WTC11 (cell line): ENCODE measurements at regions not wholly inside any gene's neighbourhood (a gene's known extent, or its start where the extent isn't known, plus 50 kb on each side); places are given as distances from the start of the nearest gene placed in this dataset.

Source experiments
- ATAC-seq: fragments of 200-7000 bp; cut with Tn5 transposase; 2 replicates; pipeline ENCODE4 v1.10.0; 2021; ENCODE audit warnings: mild to moderate bottlenecking, moderate library complexity
- CTCF ChIA-PET: fragments of 300-600 bp; sonication (Branson Sonifier 250); formaldehyde crosslinking; loops from one replicate; lab custom pipeline; 2021; ENCODE audit warnings: antibody characterized with exemption; lab: Charles Lee
- POLR2A ChIA-PET: fragments of 350-600 bp; sonication (Branson Sonifier 250); formaldehyde crosslinking; loops from one replicate; lab custom pipeline; 2021; ENCODE audit warnings: antibody characterized with exemption; lab: Charles Lee
- DNase-seq: peaks from one replicate; pipeline ENCODE4 v3.0.0; 2021; ENCODE audit warnings: low spot score
- H3K27ac Mint-ChIP-seq: 2 replicates; pipeline ENCODE4 v1.8.0; 2021; ENCODE audit warnings: mixed read lengths
- H3K27me3 Mint-ChIP-seq: 2 replicates; pipeline ENCODE4 v1.8.0; 2021; ENCODE audit warnings: low read depth, mild to moderate bottlenecking, moderate library complexity, mixed read lengths
- H3K36me3 Mint-ChIP-seq: 2 replicates; pipeline ENCODE4 v1.8.0; 2021; ENCODE audit warnings: mixed read lengths
- H3K4me1 Mint-ChIP-seq: 2 replicates; pipeline ENCODE4 v1.8.0; 2022; ENCODE audit warnings: mixed read lengths
- H3K4me3 Mint-ChIP-seq: 2 replicates; pipeline ENCODE4 v1.8.0; 2021; ENCODE audit warnings: mild to moderate bottlenecking, moderate library complexity, mixed read lengths
- H3K9me3 Mint-ChIP-seq: 2 replicates; pipeline ENCODE4 v1.8.0; 2021; ENCODE audit warnings: mixed read lengths
- CBFB ChIP-seq: sonication (generic); formaldehyde crosslinking; IDR thresholded peaks from 2 replicates; pipeline ENCODE4 v1.8.1; 2022; ENCODE audit warnings: mild to moderate bottlenecking, low read depth, missing genetic modification reagents
- CREB1 ChIP-seq: sonication (generic); formaldehyde crosslinking; IDR thresholded peaks from 2 replicates; pipeline ENCODE4 v1.8.0; 2023; ENCODE audit warnings: mild to moderate bottlenecking, missing genetic modification reagents
- CREM ChIP-seq: sonication (generic); formaldehyde crosslinking; IDR thresholded peaks from 2 replicates; pipeline ENCODE4 v1.8.1; 2022; ENCODE audit warnings: mild to moderate bottlenecking, missing genetic modification reagents, moderate library complexity
- FOXP1 ChIP-seq: sonication (generic); formaldehyde crosslinking; IDR thresholded peaks from 2 replicates; pipeline ENCODE4 v1.8.0; 2022; ENCODE audit warnings: missing genetic modification reagents, mild to moderate bottlenecking, moderate library complexity, borderline replicate concordance
- GRHL2 ChIP-seq: fragments of 250-450 bp; sonication (Bioruptor Pico); IDR thresholded peaks from 2 replicates; pipeline ENCODE4 v1.8.0; 2022; ENCODE audit warnings: mild to moderate bottlenecking, moderate library complexity; ENCODE audit not compliant: insufficient replicate concordance, severe bottlenecking
- GTF2I ChIP-seq: fragments of 250-450 bp; sonication (Bioruptor Pico); conservative IDR thresholded peaks from 2 replicates; pipeline ENCODE4 v1.4.0; 2021; ENCODE audit warnings: mild to moderate bottlenecking
- HMGA2 ChIP-seq: fragments of 250-450 bp; sonication (Bioruptor Pico); IDR thresholded peaks from 2 replicates; pipeline ENCODE4 v1.4.0; 2021; ENCODE audit warnings: mild to moderate bottlenecking, moderate library complexity
- IRF2 ChIP-seq: sonication (generic); formaldehyde crosslinking; IDR thresholded peaks from 2 replicates; pipeline ENCODE4 v1.8.0; 2022; ENCODE audit warnings: low read depth, missing genetic modification reagents, borderline replicate concordance
- JUN ChIP-seq: sonication (generic); formaldehyde crosslinking; IDR thresholded peaks from 2 replicates; pipeline ENCODE4 v1.8.0; 2023; ENCODE audit warnings: mild to moderate bottlenecking, missing genetic modification reagents
- MYBL2 ChIP-seq: sonication (generic); formaldehyde crosslinking; IDR thresholded peaks from 2 replicates; pipeline ENCODE4 v1.8.1; 2023; ENCODE audit warnings: mild to moderate bottlenecking, moderate library complexity, missing genetic modification reagents
- NR1H2 ChIP-seq: sonication (generic); formaldehyde crosslinking; IDR thresholded peaks from 2 replicates; pipeline ENCODE4 v1.9.0; 2021; ENCODE audit warnings: mild to moderate bottlenecking, moderate library complexity, missing genetic modification reagents
- NR3C1 ChIP-seq: sonication (generic); formaldehyde crosslinking; conservative IDR thresholded peaks from 2 replicates; pipeline ENCODE4 v1.8.1; 2023; ENCODE audit warnings: low read depth, mild to moderate bottlenecking, missing genetic modification reagents
- OVOL2 ChIP-seq: fragments of 250-450 bp; sonication (Bioruptor Pico); IDR thresholded peaks from 2 replicates; pipeline ENCODE4 v1.9.0; 2021; ENCODE audit warnings: mild to moderate bottlenecking, borderline replicate concordance
- SMAD3 ChIP-seq: sonication (generic); formaldehyde crosslinking; IDR thresholded peaks from 2 replicates; pipeline ENCODE4 v1.8.0; 2022; ENCODE audit warnings: missing genetic modification reagents, mild to moderate bottlenecking, borderline replicate concordance
- SOX15 ChIP-seq: fragments of 250-450 bp; sonication (Bioruptor Pico); IDR thresholded peaks from 2 replicates; pipeline ENCODE4 v1.9.0; 2021; ENCODE audit warnings: mild to moderate bottlenecking
- TEAD4 ChIP-seq: sonication (generic); formaldehyde crosslinking; IDR thresholded peaks from 2 replicates; pipeline ENCODE4 v1.8.0; 2022; ENCODE audit warnings: mild to moderate bottlenecking, missing genetic modification reagents
- ZNF317 ChIP-seq: sonication (generic); formaldehyde crosslinking; IDR thresholded peaks from 2 replicates; pipeline ENCODE4 v1.8.1; 2023; ENCODE audit warnings: low read depth, mild to moderate bottlenecking, moderate library complexity, missing genetic modification reagents, borderline replicate concordance
- ZNF416 ChIP-seq: fragments of 250-450 bp; sonication (Bioruptor Pico); IDR thresholded peaks from 2 replicates; pipeline ENCODE4 v1.9.0; 2021; ENCODE audit warnings: mild to moderate bottlenecking, inconsistent platforms
- ZNF423 ChIP-seq: fragments of 250-450 bp; sonication (Bioruptor Pico); IDR thresholded peaks from 2 replicates; pipeline ENCODE4 v2.1.2; 2022; ENCODE audit warnings: mild to moderate bottlenecking, moderate library complexity
- TF ChIP-seq, protein P1 (sequence below): sonication (generic); formaldehyde crosslinking; IDR thresholded peaks from 2 replicates; pipeline ENCODE4 v1.8.0; 2023; ENCODE audit warnings: missing genetic modification reagents, mild to moderate bottlenecking, borderline replicate concordance
- TF ChIP-seq, protein P2 (sequence below): sonication (generic); formaldehyde crosslinking; IDR thresholded peaks from 2 replicates; pipeline ENCODE4 v1.8.0; 2023; ENCODE audit warnings: missing genetic modification reagents
- TF ChIP-seq, protein P3 (sequence below): sonication (generic); formaldehyde crosslinking; IDR thresholded peaks from 2 replicates; pipeline ENCODE4 v1.8.0; 2022; ENCODE audit warnings: mild to moderate bottlenecking, missing genetic modification reagents
- TF ChIP-seq, protein P4 (sequence below): sonication (generic); formaldehyde crosslinking; IDR thresholded peaks from 2 replicates; pipeline ENCODE4 v1.8.0; 2022; ENCODE audit warnings: mild to moderate bottlenecking, missing genetic modification reagents
- TF ChIP-seq, protein P5 (sequence below): fragments of 250-450 bp; sonication (Bioruptor Pico); IDR thresholded peaks from 2 replicates; pipeline ENCODE4 v1.9.0; 2021; ENCODE audit warnings: mild to moderate bottlenecking

DNA sequence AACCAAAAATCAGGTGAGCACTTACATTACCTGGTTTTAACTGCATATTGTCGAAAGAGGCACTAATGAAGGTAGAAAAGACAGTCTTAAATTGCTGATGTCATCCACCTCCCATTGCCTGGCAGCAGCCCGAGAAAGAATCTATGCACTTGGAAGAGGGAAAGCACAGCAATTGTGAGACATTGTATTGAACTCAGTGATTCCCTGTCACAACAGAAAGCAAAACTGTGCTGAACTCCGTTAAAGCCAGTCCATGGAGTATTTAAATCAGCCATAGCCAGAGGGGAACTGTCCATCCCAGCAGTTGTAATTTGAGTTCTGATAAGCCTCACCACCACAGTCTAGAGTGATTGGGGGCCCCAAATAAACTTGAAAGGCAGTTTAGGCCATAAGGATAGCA lies 466.6 kb upstream of the PCDH9 start:
- TF ChIP-seq MYBL2 (CRISPR knock-in tag) (no peak), SOX15 (no peak), NR1H2 (no peak), OVOL2 (no peak), TEAD4 (CRISPR knock-in tag) (no peak), JUN (CRISPR knock-in tag) (no peak), SMAD3 (CRISPR knock-in tag) (no peak), CREM (CRISPR knock-in tag) (no peak), GTF2I (CRISPR knock-in tag) (no peak), IRF2 (CRISPR knock-in tag) (no peak), ZNF423 (no peak), NR3C1 (no peak), CREB1 (CRISPR knock-in tag) (no peak), CBFB (CRISPR knock-in tag) (no peak), ZNF317 (CRISPR knock-in tag) (no peak), HMGA2 (no peak), ZNF416 (no peak)
- TF ChIP-seq, protein P1, sequence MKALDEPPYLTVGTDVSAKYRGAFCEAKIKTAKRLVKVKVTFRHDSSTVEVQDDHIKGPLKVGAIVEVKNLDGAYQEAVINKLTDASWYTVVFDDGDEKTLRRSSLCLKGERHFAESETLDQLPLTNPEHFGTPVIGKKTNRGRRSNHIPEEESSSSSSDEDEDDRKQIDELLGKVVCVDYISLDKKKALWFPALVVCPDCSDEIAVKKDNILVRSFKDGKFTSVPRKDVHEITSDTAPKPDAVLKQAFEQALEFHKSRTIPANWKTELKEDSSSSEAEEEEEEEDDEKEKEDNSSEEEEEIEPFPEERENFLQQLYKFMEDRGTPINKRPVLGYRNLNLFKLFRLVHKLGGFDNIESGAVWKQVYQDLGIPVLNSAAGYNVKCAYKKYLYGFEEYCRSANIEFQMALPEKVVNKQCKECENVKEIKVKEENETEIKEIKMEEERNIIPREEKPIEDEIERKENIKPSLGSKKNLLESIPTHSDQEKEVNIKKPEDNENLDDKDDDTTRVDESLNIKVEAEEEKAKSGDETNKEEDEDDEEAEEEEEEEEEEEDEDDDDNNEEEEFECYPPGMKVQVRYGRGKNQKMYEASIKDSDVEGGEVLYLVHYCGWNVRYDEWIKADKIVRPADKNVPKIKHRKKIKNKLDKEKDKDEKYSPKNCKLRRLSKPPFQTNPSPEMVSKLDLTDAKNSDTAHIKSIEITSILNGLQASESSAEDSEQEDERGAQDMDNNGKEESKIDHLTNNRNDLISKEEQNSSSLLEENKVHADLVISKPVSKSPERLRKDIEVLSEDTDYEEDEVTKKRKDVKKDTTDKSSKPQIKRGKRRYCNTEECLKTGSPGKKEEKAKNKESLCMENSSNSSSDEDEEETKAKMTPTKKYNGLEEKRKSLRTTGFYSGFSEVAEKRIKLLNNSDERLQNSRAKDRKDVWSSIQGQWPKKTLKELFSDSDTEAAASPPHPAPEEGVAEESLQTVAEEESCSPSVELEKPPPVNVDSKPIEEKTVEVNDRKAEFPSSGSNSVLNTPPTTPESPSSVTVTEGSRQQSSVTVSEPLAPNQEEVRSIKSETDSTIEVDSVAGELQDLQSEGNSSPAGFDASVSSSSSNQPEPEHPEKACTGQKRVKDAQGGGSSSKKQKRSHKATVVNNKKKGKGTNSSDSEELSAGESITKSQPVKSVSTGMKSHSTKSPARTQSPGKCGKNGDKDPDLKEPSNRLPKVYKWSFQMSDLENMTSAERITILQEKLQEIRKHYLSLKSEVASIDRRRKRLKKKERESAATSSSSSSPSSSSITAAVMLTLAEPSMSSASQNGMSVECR: no peak
- TF ChIP-seq, protein P2, sequence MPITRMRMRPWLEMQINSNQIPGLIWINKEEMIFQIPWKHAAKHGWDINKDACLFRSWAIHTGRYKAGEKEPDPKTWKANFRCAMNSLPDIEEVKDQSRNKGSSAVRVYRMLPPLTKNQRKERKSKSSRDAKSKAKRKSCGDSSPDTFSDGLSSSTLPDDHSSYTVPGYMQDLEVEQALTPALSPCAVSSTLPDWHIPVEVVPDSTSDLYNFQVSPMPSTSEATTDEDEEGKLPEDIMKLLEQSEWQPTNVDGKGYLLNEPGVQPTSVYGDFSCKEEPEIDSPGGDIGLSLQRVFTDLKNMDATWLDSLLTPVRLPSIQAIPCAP (CRISPR knock-in tag): no peak
- TF ChIP-seq, protein P3, sequence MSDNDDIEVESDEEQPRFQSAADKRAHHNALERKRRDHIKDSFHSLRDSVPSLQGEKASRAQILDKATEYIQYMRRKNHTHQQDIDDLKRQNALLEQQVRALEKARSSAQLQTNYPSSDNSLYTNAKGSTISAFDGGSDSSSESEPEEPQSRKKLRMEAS (CRISPR knock-in tag): no peak
- peaks cover 3% of the 10 kb centered on the region; the same call in 1 of the 2 replicates for H3K36me3 Mint-ChIP-seq
- no peak overlapping the region for H3K4me3 Mint-ChIP-seq
- no peak; the same call in 1 of the 2 replicates for ATAC-seq
- no peaks in the 10 kb centered on the region for H3K4me1 Mint-ChIP-seq
- no peak for DNase-seq
- H3K27me3 Mint-ChIP-seq: no peaks in the 10 kb centered on the region
- ChIA-PET CTCF (no interaction called here), POLR2A (no interaction called here)
- no peak overlapping the region for H3K27ac Mint-ChIP-seq
- H3K9me3 Mint-ChIP-seq: peaks cover 17% of the 10 kb centered on the region

DNA sequence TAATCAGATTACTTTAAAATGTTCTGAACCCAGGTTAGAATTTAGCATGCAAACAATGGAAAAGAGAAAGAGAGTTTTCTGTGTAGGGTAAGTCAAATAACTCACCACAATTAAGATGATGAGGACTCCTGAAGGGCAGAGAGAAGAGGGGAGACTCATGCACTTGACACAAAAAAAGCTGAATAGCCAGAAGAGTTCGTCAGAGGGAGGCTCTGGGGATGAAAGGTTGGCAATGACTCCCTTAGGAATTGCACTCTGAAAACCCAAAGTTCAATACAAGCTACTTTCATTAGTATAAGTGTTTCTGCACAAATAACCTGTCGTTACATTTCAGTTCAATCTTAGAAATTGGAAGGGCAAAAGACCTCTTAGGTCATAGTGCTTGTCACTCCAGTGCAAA lies 434.4 kb upstream of the PCDH9 start:
- ChIA-PET CTCF (no interaction called here), POLR2A (no interaction called here)
- peaks cover 12% of the 10 kb centered on the region for H3K4me1 Mint-ChIP-seq
- no peak for TF ChIP-seq GRHL2 (CRISPR knock-in tag)
- TF ChIP-seq, protein P4, sequence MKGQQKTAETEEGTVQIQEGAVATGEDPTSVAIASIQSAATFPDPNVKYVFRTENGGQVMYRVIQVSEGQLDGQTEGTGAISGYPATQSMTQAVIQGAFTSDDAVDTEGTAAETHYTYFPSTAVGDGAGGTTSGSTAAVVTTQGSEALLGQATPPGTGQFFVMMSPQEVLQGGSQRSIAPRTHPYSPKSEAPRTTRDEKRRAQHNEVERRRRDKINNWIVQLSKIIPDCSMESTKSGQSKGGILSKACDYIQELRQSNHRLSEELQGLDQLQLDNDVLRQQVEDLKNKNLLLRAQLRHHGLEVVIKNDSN (CRISPR knock-in tag): no peak
- TF ChIP-seq CBFB (CRISPR knock-in tag): no peak
- TF ChIP-seq, protein P5, sequence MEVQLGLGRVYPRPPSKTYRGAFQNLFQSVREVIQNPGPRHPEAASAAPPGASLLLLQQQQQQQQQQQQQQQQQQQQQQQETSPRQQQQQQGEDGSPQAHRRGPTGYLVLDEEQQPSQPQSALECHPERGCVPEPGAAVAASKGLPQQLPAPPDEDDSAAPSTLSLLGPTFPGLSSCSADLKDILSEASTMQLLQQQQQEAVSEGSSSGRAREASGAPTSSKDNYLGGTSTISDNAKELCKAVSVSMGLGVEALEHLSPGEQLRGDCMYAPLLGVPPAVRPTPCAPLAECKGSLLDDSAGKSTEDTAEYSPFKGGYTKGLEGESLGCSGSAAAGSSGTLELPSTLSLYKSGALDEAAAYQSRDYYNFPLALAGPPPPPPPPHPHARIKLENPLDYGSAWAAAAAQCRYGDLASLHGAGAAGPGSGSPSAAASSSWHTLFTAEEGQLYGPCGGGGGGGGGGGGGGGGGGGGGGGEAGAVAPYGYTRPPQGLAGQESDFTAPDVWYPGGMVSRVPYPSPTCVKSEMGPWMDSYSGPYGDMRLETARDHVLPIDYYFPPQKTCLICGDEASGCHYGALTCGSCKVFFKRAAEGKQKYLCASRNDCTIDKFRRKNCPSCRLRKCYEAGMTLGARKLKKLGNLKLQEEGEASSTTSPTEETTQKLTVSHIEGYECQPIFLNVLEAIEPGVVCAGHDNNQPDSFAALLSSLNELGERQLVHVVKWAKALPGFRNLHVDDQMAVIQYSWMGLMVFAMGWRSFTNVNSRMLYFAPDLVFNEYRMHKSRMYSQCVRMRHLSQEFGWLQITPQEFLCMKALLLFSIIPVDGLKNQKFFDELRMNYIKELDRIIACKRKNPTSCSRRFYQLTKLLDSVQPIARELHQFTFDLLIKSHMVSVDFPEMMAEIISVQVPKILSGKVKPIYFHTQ (CRISPR knock-in tag): no peak
- no peak for TF ChIP-seq IRF2 (CRISPR knock-in tag)
- TF ChIP-seq FOXP1 (CRISPR knock-in tag): no peak
- no peak for TF ChIP-seq NR3C1
- no peak for TF ChIP-seq SMAD3 (CRISPR knock-in tag)
- no peak for ATAC-seq
- no peak for DNase-seq
- H3K9me3 Mint-ChIP-seq: no peaks in the 10 kb centered on the region
- H3K4me3 Mint-ChIP-seq: no peak overlapping the region
- no peaks in the 10 kb centered on the region for H3K36me3 Mint-ChIP-seq
- H3K27ac Mint-ChIP-seq: no peak overlapping the region
- H3K27me3 Mint-ChIP-seq: no peaks in the 10 kb centered on the region; the same call in 1 of the 2 replicates
